Breast epithelium (tissue), 4 donors: ENCODE measurements at regions not wholly inside any gene's neighbourhood (a gene's known extent, or its start where the extent isn't known, plus 50 kb on each side); places are given as distances from the start of the nearest gene placed in this dataset.
"Not testable (repeated sequence)": the region's sequence is repeated elsewhere in the genome, so short reads cannot be mapped to it uniquely, and the experiment has no call there.

Source experiments
- DNase-seq, 2 donors: peaks; one replicate each; pipeline ENCODE4 v3.0.0-alpha.2; 2019; ENCODE audit warnings: low spot score in 2 of 2
- H3K27ac ChIP-seq, 2 donors: fragments of 200-600 bp; sonication (generic) in 1 of 2; one replicate each; pipeline ENCODE4 v1.5.1; 2016 to 2019; ENCODE audit warnings: mild to moderate bottlenecking in 1 of 2
- H3K27me3 ChIP-seq, 2 donors: fragments of 200-600 bp; sonication (generic) in 1 of 2; one replicate each; pipeline versions ENCODE4 v1.5.1 to v1.6.0; 2017 to 2019; ENCODE audit warnings: control low read depth in 1 of 2, mild to moderate bottlenecking in 1 of 2
- H3K36me3 ChIP-seq: fragments of 200-600 bp; one replicate; pipeline ENCODE4 v1.5.1; 2019
- H3K4me1 ChIP-seq, 2 donors: fragments of 200-600 bp; sonication (generic); one replicate each; pipeline ENCODE4 v1.5.1; 2016 to 2019; ENCODE audit warnings: control low read depth in 1 of 2
- H3K4me3 ChIP-seq, 3 donors: fragments of 200-600 bp; sonication (generic); 1 replicate in 2 of 3; 2 replicates in 1 of 3; pipeline ENCODE4 v1.5.1; 2016 to 2019; ENCODE audit warnings: mild to moderate bottlenecking in 3 of 3, moderate library complexity in 2 of 3
- H3K9me3 ChIP-seq, 2 donors: fragments of 200-600 bp; sonication (generic) in 1 of 2; one replicate each; pipeline ENCODE4 v1.5.1; 2016 to 2019; ENCODE audit warnings: control low read depth in 1 of 2
- POLR2A ChIP-seq: fragments of 450-650 bp; IDR thresholded peaks from one replicate; pipeline ENCODE4 v1.6.1; 2016; ENCODE audit warnings: antibody characterized with exemption, mild to moderate bottlenecking, moderate library complexity
- POLR2AphosphoS5 ChIP-seq, 3 donors: sonication (generic); formaldehyde crosslinking; IDR thresholded peaks; one replicate each; pipeline ENCODE4 v1.6.1; 2017; ENCODE audit warnings: antibody characterized with exemption in 3 of 3
- intact Hi-C: fragments of 100-400 bp; cut with DNase I; formaldehyde crosslinking; loops from one replicate; pipeline ENCODE4 v1.15.1; 2023; ENCODE audit warnings: low total_unique reads
- TF ChIP-seq, protein P1 (sequence below), 3 donors: fragments of 450-650 bp; IDR thresholded peaks; one replicate each; pipeline ENCODE4 v1.5.1; 2016 to 2017; ENCODE audit warnings: antibody characterized with exemption in 3 of 3, mild to moderate bottlenecking in 3 of 3, moderate library complexity in 3 of 3

DNA sequence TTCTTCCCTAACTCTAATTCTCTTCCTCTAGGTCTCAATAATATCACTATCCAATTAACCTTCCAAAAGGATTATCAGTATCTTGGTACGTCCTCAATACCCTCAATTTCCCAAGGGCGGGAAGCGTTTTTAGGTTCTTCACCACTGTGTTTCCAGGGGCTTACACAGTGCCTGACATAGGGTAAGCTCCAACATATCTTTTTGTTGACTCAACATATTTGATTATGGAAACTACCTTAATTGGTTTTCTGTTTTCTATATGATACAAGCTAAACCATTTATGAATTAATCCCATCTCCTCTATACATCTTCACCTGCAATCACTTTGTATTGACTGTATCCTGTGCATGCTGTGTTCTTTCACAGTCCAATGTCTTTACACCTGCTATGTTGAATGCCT lies 987.3 kb downstream of the GRID1 start:
- TF ChIP-seq POLR2AphosphoS5 (IDR thresholded peaks at IDR 0.05) (no peak), POLR2A (no peak)
- TF ChIP-seq, protein P1, sequence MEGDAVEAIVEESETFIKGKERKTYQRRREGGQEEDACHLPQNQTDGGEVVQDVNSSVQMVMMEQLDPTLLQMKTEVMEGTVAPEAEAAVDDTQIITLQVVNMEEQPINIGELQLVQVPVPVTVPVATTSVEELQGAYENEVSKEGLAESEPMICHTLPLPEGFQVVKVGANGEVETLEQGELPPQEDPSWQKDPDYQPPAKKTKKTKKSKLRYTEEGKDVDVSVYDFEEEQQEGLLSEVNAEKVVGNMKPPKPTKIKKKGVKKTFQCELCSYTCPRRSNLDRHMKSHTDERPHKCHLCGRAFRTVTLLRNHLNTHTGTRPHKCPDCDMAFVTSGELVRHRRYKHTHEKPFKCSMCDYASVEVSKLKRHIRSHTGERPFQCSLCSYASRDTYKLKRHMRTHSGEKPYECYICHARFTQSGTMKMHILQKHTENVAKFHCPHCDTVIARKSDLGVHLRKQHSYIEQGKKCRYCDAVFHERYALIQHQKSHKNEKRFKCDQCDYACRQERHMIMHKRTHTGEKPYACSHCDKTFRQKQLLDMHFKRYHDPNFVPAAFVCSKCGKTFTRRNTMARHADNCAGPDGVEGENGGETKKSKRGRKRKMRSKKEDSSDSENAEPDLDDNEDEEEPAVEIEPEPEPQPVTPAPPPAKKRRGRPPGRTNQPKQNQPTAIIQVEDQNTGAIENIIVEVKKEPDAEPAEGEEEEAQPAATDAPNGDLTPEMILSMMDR (IDR thresholded peaks at IDR 0.05), result no peak
- H3K4me1 ChIP-seq, result no peaks in the 10 kb centered on the region
- no peak overlapping the region for H3K4me3 ChIP-seq
- no peaks in the 10 kb centered on the region for H3K27me3 ChIP-seq
- H3K36me3 ChIP-seq, result no peaks in the 10 kb centered on the region
- intact Hi-C loops, result no loop called here
- peaks cover 0 to 5% of the 10 kb centered on the region in 2 donors for H3K9me3 ChIP-seq
- no peak overlapping the region for H3K27ac ChIP-seq
- no peak for DNase-seq

DNA sequence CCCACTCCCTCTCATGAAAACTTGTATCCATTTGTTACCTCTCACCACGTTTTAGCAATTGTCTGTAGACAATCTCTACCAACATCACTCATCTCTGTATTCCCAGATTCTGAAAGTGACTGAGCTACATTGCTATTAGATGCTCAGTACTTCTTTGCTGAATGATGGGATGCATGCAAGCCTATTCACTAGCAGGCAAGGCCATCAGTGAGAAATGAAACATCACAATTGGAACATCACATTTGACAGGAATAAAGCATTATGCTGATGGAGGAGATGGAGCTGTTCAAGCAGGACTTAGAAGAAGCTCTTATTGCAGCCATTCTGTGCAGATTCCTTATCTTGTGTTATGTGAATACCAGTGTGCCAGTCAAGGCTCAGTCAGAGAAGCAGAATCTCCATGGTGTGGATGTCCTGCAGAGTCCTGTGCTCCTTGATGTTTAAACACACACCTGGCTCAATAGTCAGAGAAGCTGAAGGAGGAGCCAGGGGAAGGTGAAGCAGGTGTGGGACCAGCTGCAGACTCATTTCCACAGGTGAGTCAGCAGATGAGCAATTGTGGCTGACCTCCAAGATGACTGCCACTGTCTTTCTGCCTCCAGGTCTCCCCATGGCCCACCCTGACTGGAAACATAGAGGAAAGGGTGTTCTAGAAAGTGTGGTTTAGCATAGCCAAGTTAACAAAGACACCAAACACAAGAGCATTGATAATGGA lies 965.5 kb downstream of the GRID1 start:
- no peak overlapping the region for H3K27ac ChIP-seq
- DNase-seq, result no peak
- no peak for TF ChIP-seq POLR2AphosphoS5 (IDR thresholded peaks at IDR 0.05)
- H3K9me3 ChIP-seq, result no peaks in the 10 kb centered on the region
- intact Hi-C loops, result no loop called here
- no peaks in the 10 kb centered on the region for H3K36me3 ChIP-seq
- H3K4me3 ChIP-seq, result no peak overlapping the region
- no peaks in the 10 kb centered on the region for H3K4me1 ChIP-seq
- no peaks in the 10 kb centered on the region for H3K27me3 ChIP-seq

DNA sequence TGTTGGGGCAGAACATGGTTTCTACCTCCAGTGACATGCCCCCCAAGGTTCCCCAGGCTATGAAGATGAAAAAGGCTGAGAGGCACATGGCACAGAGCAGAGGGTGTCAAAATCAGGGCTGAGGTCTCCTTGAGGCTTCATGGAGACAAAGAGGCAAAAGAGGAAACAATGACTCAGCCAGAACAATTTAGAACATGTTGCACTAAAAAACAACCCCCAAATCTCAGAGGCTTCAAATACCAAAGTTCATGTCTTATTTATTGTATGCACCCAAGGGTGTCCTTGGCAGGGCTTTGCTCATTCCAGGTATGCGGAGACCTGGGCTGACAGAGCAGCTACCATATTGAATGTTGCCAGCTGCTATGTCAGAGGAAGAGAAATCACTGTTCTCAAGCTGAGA lies 964.1 kb downstream of the GRID1 start:
- Histone ChIP-seq H3K4me1 (no peaks in the 10 kb centered on the region), H3K4me3 (no peak overlapping the region), H3K9me3 (no peaks in the 10 kb centered on the region), H3K27ac (no peak overlapping the region), H3K27me3 (no peaks in the 10 kb centered on the region), H3K36me3 (no peaks in the 10 kb centered on the region)
- no peak for DNase-seq
- TF ChIP-seq, protein P1 (IDR thresholded peaks at IDR 0.05), result no peak
- no peak for TF ChIP-seq POLR2A
- TF ChIP-seq POLR2AphosphoS5 (IDR thresholded peaks at IDR 0.05), result no peak
- intact Hi-C loops, result no loop called here

DNA sequence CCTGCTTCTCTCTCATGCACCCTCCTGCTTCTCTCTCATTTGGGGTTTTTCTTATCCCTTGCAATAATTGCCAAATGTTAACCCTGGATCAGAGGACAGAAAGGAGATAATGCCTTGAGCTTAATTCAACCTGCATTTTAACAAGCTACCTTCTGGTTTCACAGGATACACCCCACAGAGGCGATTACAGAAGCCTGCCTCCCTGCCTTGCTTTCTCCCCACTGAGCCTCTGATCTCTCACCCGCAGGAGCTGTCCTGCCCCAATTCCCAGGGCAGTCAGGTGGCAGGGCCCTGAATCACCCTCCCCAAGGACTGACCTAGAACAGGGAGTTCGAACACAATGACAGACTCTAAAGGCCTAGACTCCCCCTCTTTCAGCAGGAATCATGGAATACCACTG lies 959.5 kb downstream of the GRID1 start:
- no peaks in the 10 kb centered on the region for H3K9me3 ChIP-seq
- no peak overlapping the region for H3K27ac ChIP-seq
- no peaks in the 10 kb centered on the region for H3K27me3 ChIP-seq
- H3K4me1 ChIP-seq, result no peaks in the 10 kb centered on the region
- intact Hi-C loops, result no loop called here
- no peak for TF ChIP-seq POLR2AphosphoS5 (IDR thresholded peaks at IDR 0.05)
- TF ChIP-seq POLR2A, result no peak
- TF ChIP-seq, protein P1 (IDR thresholded peaks at IDR 0.05), result no peak
- DNase-seq, result no peak
- no peaks in the 10 kb centered on the region for H3K36me3 ChIP-seq
- no peak overlapping the region for H3K4me3 ChIP-seq

DNA sequence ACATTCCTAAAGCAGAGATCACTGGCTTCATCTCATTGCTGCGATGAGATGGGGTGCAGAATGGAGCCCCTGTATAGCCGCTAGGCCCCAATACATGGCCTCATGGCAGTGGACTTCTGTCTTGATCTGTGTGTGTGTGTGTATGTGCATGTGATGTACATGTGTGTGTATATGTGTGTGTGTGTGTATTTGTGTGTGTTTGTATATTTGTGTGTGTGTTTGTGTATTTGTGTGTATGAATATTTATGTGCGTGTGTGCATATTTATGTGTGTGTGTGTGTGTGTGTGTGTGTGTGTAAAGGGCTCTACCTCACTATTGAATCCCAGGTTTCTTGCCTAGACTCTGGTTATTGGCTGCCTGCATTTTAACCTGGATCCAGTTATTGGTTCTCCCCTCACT lies 958.2 kb downstream of the GRID1 start:
- H3K9me3 ChIP-seq, result no peaks in the 10 kb centered on the region
- H3K27ac ChIP-seq, result no peak overlapping the region
- no peak for DNase-seq
- TF ChIP-seq POLR2AphosphoS5 (IDR thresholded peaks at IDR 0.05), result no peak
- no peak for TF ChIP-seq POLR2A
- TF ChIP-seq, protein P1 (IDR thresholded peaks at IDR 0.05), result no peak
- H3K36me3 ChIP-seq, result no peaks in the 10 kb centered on the region
- intact Hi-C loops, result no loop called here
- no peaks in the 10 kb centered on the region for H3K27me3 ChIP-seq
- H3K4me1 ChIP-seq, result no peaks in the 10 kb centered on the region
- H3K4me3 ChIP-seq, result no peak overlapping the region

DNA sequence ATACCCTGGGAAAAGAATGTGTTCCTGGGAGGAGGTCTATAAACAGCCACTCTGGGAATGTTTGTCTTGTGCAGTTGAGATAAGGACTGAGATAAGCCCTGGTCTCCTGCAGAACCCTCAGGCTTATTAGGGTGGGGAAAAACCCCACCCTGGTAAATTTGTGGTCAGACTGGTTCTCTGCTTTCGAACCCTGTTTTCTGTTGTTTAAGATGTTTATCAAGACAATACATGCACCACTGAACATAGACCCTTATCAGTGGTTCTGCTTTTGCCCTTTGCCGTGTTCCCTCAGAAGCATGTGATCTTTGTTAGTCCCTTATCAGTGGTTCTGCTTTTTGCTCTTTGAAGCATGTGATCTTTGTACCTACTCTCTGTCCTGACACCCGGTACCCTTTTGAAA lies 956.0 kb downstream of the GRID1 start:
- intact Hi-C loops, H3K4me1 ChIP-seq, H3K27me3 ChIP-seq, DNase-seq, H3K27ac ChIP-seq, H3K36me3 ChIP-seq, H3K4me3 ChIP-seq, H3K9me3 ChIP-seq: not testable (repeated sequence)
